A673 (cell line): ENCODE measurements at regions not wholly inside any gene's neighbourhood (a gene's known extent, or its start where the extent isn't known, plus 50 kb on each side); places are given as distances from the start of the nearest gene placed in this dataset.
A peak's percentile ranks its signal among the peaks of the same experiment; 100 is the strongest.

Source experiments
- BruUV-seq: library from RNA; stranded (reverse); fragments of 400-500 nt; replicated peaks from 2 replicates; lab custom pipeline; 2021; lab: Mats Ljungman, UMichigan
- CTCF ChIA-PET: fragments of 300-600 bp; sonication (Branson Sonifier 250); formaldehyde crosslinking; loops from one replicate; lab custom pipeline; 2022; ENCODE audit warnings: antibody characterized with exemption; lab: Charles Lee
- POLR2A ChIA-PET: fragments of 300-600 bp; sonication (Branson Sonifier 250); formaldehyde crosslinking; loops from one replicate; lab custom pipeline; 2022; ENCODE audit warnings: antibody characterized with exemption; ENCODE audit not compliant: low non-redundant PET; lab: Charles Lee
- DNase-seq: peaks from one replicate; pipeline ENCODE4 v3.0.0-alpha.2; 2015; ENCODE audit warnings: low spot score
- H3K27ac ChIP-seq: fragments of 200-600 bp; sonication (generic); 2 replicates; pipeline ENCODE4 v1.5.1; 2016; ENCODE audit warnings: mixed run types, low read depth, mild to moderate bottlenecking, mixed read lengths, antibody characterized with exemption, low read length; ENCODE audit not compliant: poor library complexity, severe bottlenecking
- H3K27me3 ChIP-seq: fragments of 200-600 bp; sonication (generic); replicated peaks from 2 replicates; pipeline ENCODE4 v1.6.1; 2017; ENCODE audit warnings: mixed run types, low read depth, mild to moderate bottlenecking, mixed read lengths, antibody characterized with exemption, low read length; ENCODE audit not compliant: insufficient read depth, poor library complexity
- H3K36me3 ChIP-seq: fragments of 200-600 bp; sonication (generic); 2 replicates; pipeline ENCODE4 v1.6.1; 2016; ENCODE audit warnings: mixed run types, mild to moderate bottlenecking, mixed read lengths, antibody characterized with exemption, low read length; ENCODE audit not compliant: insufficient read depth, poor library complexity, severe bottlenecking
- H3K4me1 ChIP-seq: fragments of 200-600 bp; sonication (generic); 2 replicates; pipeline ENCODE4 v1.6.1; 2017; ENCODE audit warnings: mixed run types, mild to moderate bottlenecking, mixed read lengths, antibody characterized with exemption, low read length; ENCODE audit not compliant: insufficient read depth, poor library complexity, severe bottlenecking
- H3K4me3 ChIP-seq: fragments of 200-600 bp; sonication (generic); 2 replicates; pipeline ENCODE4 v1.5.1; 2016; ENCODE audit warnings: low read depth, mixed run types, mild to moderate bottlenecking, mixed read lengths, low read length; ENCODE audit not compliant: poor library complexity, severe bottlenecking
- H3K9me3 ChIP-seq: fragments of 200-600 bp; sonication (generic); 2 replicates; pipeline ENCODE4 v1.6.1; 2016; ENCODE audit warnings: mixed run types, low read depth, mild to moderate bottlenecking, mixed read lengths, antibody characterized with exemption, low read length; ENCODE audit not compliant: poor library complexity, severe bottlenecking
- EZH2 ChIP-seq: fragments of 200-600 bp; sonication (generic); IDR thresholded peaks from 2 replicates; pipeline ENCODE4 v1.6.1; 2017; ENCODE audit warnings: borderline replicate concordance, low read depth, mild to moderate bottlenecking, mixed read lengths, antibody characterized with exemption, low read length; ENCODE audit not compliant: poor library complexity, severe bottlenecking
- intact Hi-C: fragments of 100-400 bp; cut with micrococcal nuclease; formaldehyde crosslinking; loops from one replicate; pipeline ENCODE4 v1.10.0; 2022; ENCODE audit not compliant: unreplicated experiment
- TF ChIP-seq, protein P1 (sequence below): fragments of 300-800, 200-600 bp; sonication (generic); conservative IDR thresholded peaks from 2 replicates; pipeline ENCODE4 v1.5.1; 2017; ENCODE audit warnings: low read depth, mild to moderate bottlenecking, antibody characterized with exemption, low read length, moderate library complexity, mixed read lengths

DNA sequence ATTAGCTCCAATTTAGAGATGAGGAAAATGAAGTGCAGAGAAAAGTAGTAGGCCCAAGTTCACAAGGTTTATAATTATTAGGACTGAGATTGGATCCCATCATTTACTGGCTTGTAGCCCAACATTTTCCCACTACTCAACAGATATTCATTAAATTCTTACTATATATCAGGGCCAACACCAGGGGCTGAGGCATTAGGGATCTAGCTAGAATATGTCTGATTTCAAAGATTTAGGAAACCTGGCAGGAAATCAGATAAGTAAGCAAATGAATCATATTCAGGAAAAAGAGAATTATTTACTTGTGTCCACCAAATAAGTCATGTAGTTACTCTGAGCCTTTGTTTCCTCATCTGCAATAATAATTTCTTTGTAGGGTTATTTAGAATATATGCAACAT is 94.3 kb downstream of the OXGR1 start:
- TF ChIP-seq EZH2 = no peak
- TF ChIP-seq, protein P1, sequence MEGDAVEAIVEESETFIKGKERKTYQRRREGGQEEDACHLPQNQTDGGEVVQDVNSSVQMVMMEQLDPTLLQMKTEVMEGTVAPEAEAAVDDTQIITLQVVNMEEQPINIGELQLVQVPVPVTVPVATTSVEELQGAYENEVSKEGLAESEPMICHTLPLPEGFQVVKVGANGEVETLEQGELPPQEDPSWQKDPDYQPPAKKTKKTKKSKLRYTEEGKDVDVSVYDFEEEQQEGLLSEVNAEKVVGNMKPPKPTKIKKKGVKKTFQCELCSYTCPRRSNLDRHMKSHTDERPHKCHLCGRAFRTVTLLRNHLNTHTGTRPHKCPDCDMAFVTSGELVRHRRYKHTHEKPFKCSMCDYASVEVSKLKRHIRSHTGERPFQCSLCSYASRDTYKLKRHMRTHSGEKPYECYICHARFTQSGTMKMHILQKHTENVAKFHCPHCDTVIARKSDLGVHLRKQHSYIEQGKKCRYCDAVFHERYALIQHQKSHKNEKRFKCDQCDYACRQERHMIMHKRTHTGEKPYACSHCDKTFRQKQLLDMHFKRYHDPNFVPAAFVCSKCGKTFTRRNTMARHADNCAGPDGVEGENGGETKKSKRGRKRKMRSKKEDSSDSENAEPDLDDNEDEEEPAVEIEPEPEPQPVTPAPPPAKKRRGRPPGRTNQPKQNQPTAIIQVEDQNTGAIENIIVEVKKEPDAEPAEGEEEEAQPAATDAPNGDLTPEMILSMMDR = no peak
- Histone ChIP-seq H3K4me3 (no peak overlapping the region), H3K9me3 (no peaks in the 10 kb centered on the region), H3K4me1 (no peaks in the 10 kb centered on the region), H3K36me3 (no peaks in the 10 kb centered on the region), H3K27me3 (no peaks in the 10 kb centered on the region), H3K27ac (no peak overlapping the region)
- POLR2A ChIA-PET = no interaction called here
- DNase-seq = no peak
- CTCF ChIA-PET = no interaction called here
- no TSS peak for BruUV-seq
- intact Hi-C loops = no loop called here

GRCh38 chr13:96898646-96899254 is 95.5 kb downstream of the OXGR1 start:
- BruUV-seq = no TSS peak
- CTCF ChIA-PET = no interaction called here
- intact Hi-C loops = no loop called here

GRCh38 chr13:96898212-96898611 is 96.1 kb downstream of the OXGR1 start:
- no TSS peak for BruUV-seq
- POLR2A ChIA-PET = no interaction called here

More at GRCh38 chr13:96898646-96899254, 95.5 kb downstream of the OXGR1 start:
- POLR2A ChIA-PET = no interaction called here
- no peak for DNase-seq
- no peak overlapping the region for H3K4me3 ChIP-seq
- TF ChIP-seq, protein P1 = no peak
- no peak for TF ChIP-seq EZH2
- no peak overlapping the region for H3K27ac ChIP-seq
- H3K9me3 ChIP-seq = no peaks in the 10 kb centered on the region
- no peaks in the 10 kb centered on the region for H3K4me1 ChIP-seq
- H3K27me3 ChIP-seq = no peaks in the 10 kb centered on the region
- H3K36me3 ChIP-seq = no peaks in the 10 kb centered on the region

More at GRCh38 chr13:96898212-96898611, 96.1 kb downstream of the OXGR1 start:
- Histone ChIP-seq H3K27me3 (no peaks in the 10 kb centered on the region), H3K4me1 (no peaks in the 10 kb centered on the region), H3K9me3 (no peaks in the 10 kb centered on the region), H3K4me3 (no peak overlapping the region), H3K36me3 (no peaks in the 10 kb centered on the region), H3K27ac (no peak overlapping the region)
- CTCF ChIA-PET = no interaction called here
- intact Hi-C loops = no loop called here
- peak; percentile 27 for DNase-seq
- no peak for TF ChIP-seq EZH2
- TF ChIP-seq, protein P1 = no peak
